H9 (cell line): ENCODE measurements at regions not wholly inside any gene's neighbourhood (a gene's known extent, or its start where the extent isn't known, plus 50 kb on each side); places are given as distances from the start of the nearest gene placed in this dataset.
A peak's percentile ranks its signal among the peaks of the same experiment; 100 is the strongest.

ENCODE experiments used
- DNase-seq: peaks from one replicate; pipeline ENCODE4 v3.0.0-alpha.2; 2017
- H2AFZ ChIP-seq: one replicate; pipeline ENCODE4 v1.6.1; 2013; ENCODE audit warnings: mild to moderate bottlenecking, low read length, control low read depth, moderate library complexity
- H2AK5ac ChIP-seq: 2 replicates; pipeline ENCODE4 v1.6.1; 2013; ENCODE audit warnings: low read length, control low read depth, mixed read lengths; ENCODE audit not compliant: insufficient read length
- H2BK120ac ChIP-seq: one replicate; pipeline ENCODE4 v1.6.1; 2013; ENCODE audit warnings: low read depth, mild to moderate bottlenecking, low read length, control low read depth, inconsistent platforms; ENCODE audit not compliant: poor library complexity, severe bottlenecking
- H2BK12ac ChIP-seq: 2 replicates; pipeline ENCODE4 v1.6.1; 2013; ENCODE audit warnings: low read length, control low read depth, mixed read lengths, low read depth; ENCODE audit not compliant: insufficient read length
- H2BK15ac ChIP-seq: 2 replicates; pipeline ENCODE4 v1.6.1; 2013; ENCODE audit warnings: low read depth, low read length, control low read depth
- H2BK20ac ChIP-seq: one replicate; pipeline ENCODE4 v1.6.1; 2013; ENCODE audit warnings: low read depth, mild to moderate bottlenecking, low read length, control low read depth, inconsistent platforms; ENCODE audit not compliant: poor library complexity, severe bottlenecking
- H2BK5ac ChIP-seq: 2 replicates; pipeline ENCODE4 v1.6.1; 2013; ENCODE audit warnings: low read length, control low read depth, mixed read lengths; ENCODE audit not compliant: insufficient read length
- H3K14ac ChIP-seq: 2 replicates; pipeline ENCODE4 v1.6.1; 2013; ENCODE audit warnings: low read length, control low read depth; ENCODE audit not compliant: insufficient read depth
- H3K18ac ChIP-seq: 2 replicates; pipeline ENCODE4 v1.6.1; 2013; ENCODE audit warnings: low read depth, mild to moderate bottlenecking, mixed read lengths, low read length, control low read depth; ENCODE audit not compliant: insufficient read length
- H3K23ac ChIP-seq: 2 replicates; pipeline ENCODE4 v1.6.1; 2013; ENCODE audit warnings: low read length, control low read depth, mixed read lengths, low read depth; ENCODE audit not compliant: insufficient read length
- H3K23me2 ChIP-seq: 2 replicates; pipeline ENCODE4 v1.6.1; 2013; ENCODE audit warnings: low read depth, mild to moderate bottlenecking, mixed read lengths, low read length, control low read depth; ENCODE audit not compliant: insufficient read length, poor library complexity, severe bottlenecking
- H3K27ac ChIP-seq: 2 replicates; pipeline ENCODE4 v1.5.1; 2013; ENCODE audit warnings: low read length, control low read depth, mixed read lengths, low read depth; ENCODE audit not compliant: insufficient read length
- H3K27me3 ChIP-seq: 2 replicates; pipeline ENCODE4 v1.6.1; 2013; ENCODE audit warnings: low read length, control low read depth, inconsistent platforms; ENCODE audit not compliant: insufficient read depth
- H3K4ac ChIP-seq: 2 replicates; pipeline ENCODE4 v1.6.1; 2013; ENCODE audit warnings: low read depth, mild to moderate bottlenecking, control low read depth, inconsistent platforms, low read length, moderate library complexity
- H3K4me1 ChIP-seq: 2 replicates; pipeline ENCODE4 v1.6.1; 2013; ENCODE audit warnings: low read length, control low read depth, inconsistent platforms; ENCODE audit not compliant: insufficient read depth
- H3K4me2 ChIP-seq: 2 replicates; pipeline ENCODE4 v1.6.1; 2013; ENCODE audit warnings: low read length, control low read depth, mixed read lengths; ENCODE audit not compliant: insufficient read length, insufficient read depth
- H3K56ac ChIP-seq: 2 replicates; pipeline ENCODE4 v1.6.1; 2013; ENCODE audit warnings: low read depth, mild to moderate bottlenecking, mixed read lengths, low read length, control low read depth; ENCODE audit not compliant: insufficient read length
- H3K79me1 ChIP-seq: 2 replicates; pipeline ENCODE4 v1.6.1; 2013; ENCODE audit warnings: low read depth, mild to moderate bottlenecking, moderate library complexity, low read length, control low read depth, inconsistent platforms; ENCODE audit not compliant: insufficient read depth, poor library complexity, severe bottlenecking
- H3K79me2 ChIP-seq: 2 replicates; pipeline ENCODE4 v1.6.1; 2013; ENCODE audit warnings: low read length, control low read depth, inconsistent platforms; ENCODE audit not compliant: insufficient read depth
- H3K9ac ChIP-seq: 2 replicates; pipeline ENCODE4 v1.6.1; 2013; ENCODE audit warnings: low read length, control low read depth, mixed read lengths; ENCODE audit not compliant: insufficient read length; ENCODE audit errors: extremely low read depth
- H3K9me3 ChIP-seq: one replicate; pipeline ENCODE4 v1.6.1; 2013; ENCODE audit warnings: low read depth, low read length, inconsistent platforms; ENCODE audit not compliant: control insufficient read depth
- H3T11ph ChIP-seq: one replicate; pipeline ENCODE4 v1.6.1; 2013; ENCODE audit warnings: mild to moderate bottlenecking, low read length, control low read depth, inconsistent platforms
- H4K20me1 ChIP-seq: one replicate; pipeline ENCODE4 v1.6.1; 2013; ENCODE audit not compliant: control insufficient read depth, insufficient read length, insufficient read depth
- H4K5ac ChIP-seq: 2 replicates; pipeline ENCODE4 v1.6.1; 2013; ENCODE audit warnings: low read depth, mild to moderate bottlenecking, mixed read lengths, low read length, control low read depth; ENCODE audit not compliant: insufficient read length
- H4K8ac ChIP-seq: replicated peaks from 2 replicates; pipeline ENCODE4 v1.6.1; 2013; ENCODE audit warnings: low read length, control low read depth, mixed read lengths, low read depth; ENCODE audit not compliant: insufficient read length
- H4K91ac ChIP-seq: 2 replicates; pipeline ENCODE4 v1.6.1; 2013; ENCODE audit warnings: low read depth, mild to moderate bottlenecking, moderate library complexity, mixed read lengths, low read length, control low read depth; ENCODE audit not compliant: insufficient read length
- H3K27ac Mint-ChIP-seq, 3 experiments: 2 replicates in 2 of 3; 3 replicates in 1 of 3; pipeline ENCODE4 v1.8.0; 2020 to 2021; ENCODE audit warnings: mixed read lengths in 3 of 3, mild to moderate bottlenecking in 1 of 3, moderate library complexity in 1 of 3
- H3K27me3 Mint-ChIP-seq: 2 replicates; pipeline ENCODE4 v1.8.0; 2021; ENCODE audit warnings: low read depth, mild to moderate bottlenecking, moderate library complexity, mixed read lengths
- H3K36me3 Mint-ChIP-seq, 3 experiments: 2 replicates in 2 of 3; 3 replicates in 1 of 3; pipeline ENCODE4 v1.8.0; 2020 to 2021; ENCODE audit warnings: low read depth in 3 of 3, mixed read lengths in 3 of 3; ENCODE audit not compliant: insufficient read depth in 1 of 3
- H3K4me1 Mint-ChIP-seq, 2 experiments: 2 replicates each; pipeline ENCODE4 v1.8.0; 2020; ENCODE audit warnings: mixed read lengths in 2 of 2
- H3K4me3 Mint-ChIP-seq, 2 experiments: 2 replicates in 1 of 2; 3 replicates in 1 of 2; pipeline ENCODE4 v1.8.0; 2020 to 2021; ENCODE audit warnings: mild to moderate bottlenecking in 2 of 2, mixed read lengths in 2 of 2, moderate library complexity in 1 of 2
- H3K9me3 Mint-ChIP-seq, 2 experiments: 2 replicates in 1 of 2; 3 replicates in 1 of 2; pipeline ENCODE4 v1.8.0; 2020; ENCODE audit warnings: mild to moderate bottlenecking in 2 of 2, mixed read lengths in 2 of 2, moderate library complexity in 1 of 2
- CTCF ChIP-seq: fragments of 200-600 bp; sonication (generic); conservative IDR thresholded peaks from 3 replicates; pipeline ENCODE4 v1.8.0; 2021; ENCODE audit warnings: antibody characterized with exemption, mild to moderate bottlenecking
- WGBS: extraction: QIAGEN DNeasy Blood & Tissue Kit; methylation state at CpG from one replicate; pipeline ENCODE4 v1.1.7; 2013; ENCODE audit warnings: missing lambda C conversion rate, low lambda C conversion rate, mixed read lengths; ENCODE audit not compliant: insufficient read length; ENCODE audit errors: extremely low coverage; 5-methylcytosine and 5-hydroxymethylcytosine counted together

GRCh38 chr13:104106705-104107393 lies 1040.6 kb upstream of the SLC10A2 start:
- Histone ChIP-seq H3K27me3 (no peaks in the 10 kb centered on the region), H3K23me2 (no peaks in the 10 kb centered on the region), H3K4ac (no peak overlapping the region), H4K5ac (no peak overlapping the region), H3K79me1 (no peaks in the 10 kb centered on the region), H2BK5ac (no peak overlapping the region), H2BK15ac (no peak overlapping the region), H2AK5ac (no peak overlapping the region), H3K4me1 (no peaks in the 10 kb centered on the region), H3K27ac (no peak overlapping the region), H2BK20ac (no peak overlapping the region), H3K18ac (no peak overlapping the region), H3K56ac (no peak overlapping the region), H2BK120ac (no peak overlapping the region), H3K4me2 (no peak overlapping the region), H2AFZ (no peak overlapping the region), H4K91ac (no peak overlapping the region), H4K20me1 (no peaks in the 10 kb centered on the region), H4K8ac (no peak overlapping the region), H2BK12ac (no peak overlapping the region), H3K9ac (no peak overlapping the region), H3K14ac (no peak overlapping the region), H3T11ph (no peak overlapping the region), H3K79me2 (no peaks in the 10 kb centered on the region), H3K23ac (no peak overlapping the region), H3K9me3 (no peaks in the 10 kb centered on the region)
- no CpG with 5 or more reads among the region's 9 CpGs for WGBS
- Mint-ChIP-seq H3K36me3 (peaks cover 13 to 27% (median 20%) of the 10 kb centered on the region in 3 experiments), H3K27me3 (no peaks in the 10 kb centered on the region), H3K4me3 (no peak overlapping the region), H3K9me3 (peaks cover 23 to 24% of the 10 kb centered on the region in 2 experiments), H3K4me1 (no peaks in the 10 kb centered on the region), H3K27ac (no peak overlapping the region)
- TF ChIP-seq CTCF, result peak; percentile 55
- no peak for DNase-seq
